ENCODE measurements at regions not wholly inside any gene's neighbourhood (a gene's known extent, or its start where the extent isn't known, plus 50 kb on each side); places are given as distances from the start of the nearest gene placed in this dataset.

- no peak for TF ChIP-seq CTCF (IDR thresholded peaks at IDR 0.05)
- TF ChIP-seq POLR2A (IDR thresholded peaks at IDR 0.05): no peak
Measured at GRCh38 chr11:101305496-101305895, 175.9 kb upstream of the PGR start.

Data from ovary (tissue), 3 donors.